Vagina (tissue), 2 donors: ENCODE measurements at regions not wholly inside any gene's neighbourhood (a gene's known extent, or its start where the extent isn't known, plus 50 kb on each side); places are given as distances from the start of the nearest gene placed in this dataset.
"Not testable (repeated sequence)": the region's sequence is repeated elsewhere in the genome, so short reads cannot be mapped to it uniquely, and the experiment has no call there.

Experiments
- DNase-seq, 2 donors: peaks; one replicate each; pipeline ENCODE4 v3.0.0-alpha.2; 2017; ENCODE audit errors: extremely low spot score in 2 of 2
- H3K27ac ChIP-seq: fragments of 200-600 bp; sonication (generic); one replicate; pipeline ENCODE4 v1.5.1; 2019
- H3K27me3 ChIP-seq: fragments of 200-600 bp; sonication (generic); one replicate; pipeline ENCODE4 v1.5.1; 2019
- H3K36me3 ChIP-seq, 2 donors: fragments of 200-600 bp; sonication (generic); one replicate each; pipeline ENCODE4 v1.5.1; 2017 to 2019
- H3K4me1 ChIP-seq: fragments of 200-600 bp; sonication (generic); one replicate; pipeline ENCODE4 v1.5.1; 2019
- H3K4me3 ChIP-seq, 2 donors: fragments of 200-600 bp; sonication (generic); 1 replicate in 1 of 2; 2 replicates in 1 of 2; pipeline ENCODE4 v1.5.1; 2016 to 2019
- H3K9me3 ChIP-seq: fragments of 200-600 bp; sonication (generic); one replicate; pipeline ENCODE4 v1.5.1; 2019
- POLR2A ChIP-seq, 2 donors: fragments of 450-650 bp; IDR thresholded peaks; one replicate each; pipeline ENCODE4 v1.6.1; 2017; ENCODE audit warnings: antibody characterized with exemption in 2 of 2, mild to moderate bottlenecking in 2 of 2, moderate library complexity in 2 of 2
- POLR2AphosphoS5 ChIP-seq, 2 donors: sonication (generic); formaldehyde crosslinking; IDR thresholded peaks; one replicate each; pipeline ENCODE4 v1.9.0; 2017; ENCODE audit warnings: antibody characterized with exemption in 2 of 2, mild to moderate bottlenecking in 2 of 2, low read depth in 1 of 2; ENCODE audit not compliant: insufficient read depth in 1 of 2
- intact Hi-C: fragments of 100-400 bp; cut with DNase I; formaldehyde crosslinking; loops from one replicate; pipeline ENCODE4 v1.15.1; 2023
- TF ChIP-seq, protein P1 (sequence below), 3 experiments: fragments of 450-650 bp in 2 of 3; fragments of 200-600 bp in 1 of 3; sonication (generic) in 1 of 3; IDR thresholded peaks; one replicate each; pipeline ENCODE4 v1.5.1; 2017 to 2019; ENCODE audit warnings: antibody characterized with exemption in 3 of 3, mild to moderate bottlenecking in 2 of 3, moderate library complexity in 2 of 3

DNA sequence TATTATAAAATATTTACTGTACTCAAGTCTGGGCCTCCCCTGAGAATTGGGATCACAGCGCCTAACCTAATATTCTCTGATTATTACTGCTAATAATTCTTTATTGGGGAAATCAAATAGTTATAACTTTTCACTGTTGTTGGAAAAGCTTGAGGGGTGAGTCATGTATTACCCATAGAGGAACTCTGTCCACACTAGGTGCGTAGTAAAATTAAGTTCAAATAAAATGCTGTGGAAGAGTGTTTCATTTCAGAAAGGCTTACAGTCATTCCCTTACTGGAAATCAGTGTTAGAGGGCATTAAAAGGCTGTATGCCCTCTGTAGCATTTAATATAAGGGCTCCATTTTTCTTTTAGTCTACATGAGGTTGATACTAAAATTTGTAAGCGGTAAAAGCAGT is 135.0 kb upstream of the NFIA start:
- intact Hi-C loops: no loop called here
- no peak for TF ChIP-seq POLR2A (IDR thresholded peaks at IDR 0.05)
- no peak overlapping the region for H3K4me3 ChIP-seq
- no peaks in the 10 kb centered on the region for H3K9me3 ChIP-seq
- no peaks in the 10 kb centered on the region for H3K36me3 ChIP-seq
- H3K27me3 ChIP-seq: no peaks in the 10 kb centered on the region
- DNase-seq: no peak
- H3K4me1 ChIP-seq: no peaks in the 10 kb centered on the region
- H3K27ac ChIP-seq: no peak overlapping the region

DNA sequence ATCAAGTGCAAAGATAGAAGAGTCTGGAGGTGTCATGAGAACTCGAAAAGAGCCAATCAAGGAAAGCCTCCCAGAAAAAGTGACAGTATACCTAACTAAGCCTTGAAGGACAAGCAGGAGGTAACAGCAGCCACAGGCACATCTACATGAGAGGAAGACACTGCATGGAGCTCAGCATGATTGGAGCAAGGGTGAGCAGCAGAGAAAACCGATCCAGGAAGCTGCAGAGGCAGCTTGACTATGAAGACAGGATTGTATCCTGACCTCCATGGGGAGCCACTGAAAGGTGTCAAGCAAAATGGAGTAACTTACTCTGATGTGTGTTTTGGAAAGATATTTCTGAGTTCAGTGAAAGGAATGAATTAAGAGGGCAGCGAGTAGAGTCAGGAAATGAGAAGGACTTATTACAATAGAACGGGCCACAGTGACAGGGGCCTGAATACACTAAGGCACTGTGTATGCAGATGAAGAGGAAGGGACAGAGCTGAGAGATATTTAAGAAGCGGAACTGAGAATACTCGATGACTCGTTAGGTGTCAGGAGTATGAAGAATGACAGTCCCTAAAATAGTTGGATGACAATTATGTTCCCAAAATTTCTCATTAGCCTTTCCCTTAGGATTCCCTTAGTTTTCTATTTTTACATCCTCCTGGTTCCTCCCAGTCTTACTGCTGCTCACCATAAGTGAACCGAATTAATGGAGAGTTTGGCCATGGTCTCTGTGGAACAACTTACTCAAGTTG is 139.3 kb upstream of the NFIA start:
- H3K4me3 ChIP-seq: no peak overlapping the region
- no peak for DNase-seq
- H3K27me3 ChIP-seq: no peaks in the 10 kb centered on the region
- intact Hi-C loops: no loop called here
- no peaks in the 10 kb centered on the region for H3K4me1 ChIP-seq
- no peak overlapping the region for H3K27ac ChIP-seq
- no peaks in the 10 kb centered on the region for H3K36me3 ChIP-seq
- TF ChIP-seq, protein P1, sequence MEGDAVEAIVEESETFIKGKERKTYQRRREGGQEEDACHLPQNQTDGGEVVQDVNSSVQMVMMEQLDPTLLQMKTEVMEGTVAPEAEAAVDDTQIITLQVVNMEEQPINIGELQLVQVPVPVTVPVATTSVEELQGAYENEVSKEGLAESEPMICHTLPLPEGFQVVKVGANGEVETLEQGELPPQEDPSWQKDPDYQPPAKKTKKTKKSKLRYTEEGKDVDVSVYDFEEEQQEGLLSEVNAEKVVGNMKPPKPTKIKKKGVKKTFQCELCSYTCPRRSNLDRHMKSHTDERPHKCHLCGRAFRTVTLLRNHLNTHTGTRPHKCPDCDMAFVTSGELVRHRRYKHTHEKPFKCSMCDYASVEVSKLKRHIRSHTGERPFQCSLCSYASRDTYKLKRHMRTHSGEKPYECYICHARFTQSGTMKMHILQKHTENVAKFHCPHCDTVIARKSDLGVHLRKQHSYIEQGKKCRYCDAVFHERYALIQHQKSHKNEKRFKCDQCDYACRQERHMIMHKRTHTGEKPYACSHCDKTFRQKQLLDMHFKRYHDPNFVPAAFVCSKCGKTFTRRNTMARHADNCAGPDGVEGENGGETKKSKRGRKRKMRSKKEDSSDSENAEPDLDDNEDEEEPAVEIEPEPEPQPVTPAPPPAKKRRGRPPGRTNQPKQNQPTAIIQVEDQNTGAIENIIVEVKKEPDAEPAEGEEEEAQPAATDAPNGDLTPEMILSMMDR (IDR thresholded peaks at IDR 0.05): no peak
- TF ChIP-seq POLR2A (IDR thresholded peaks at IDR 0.05): no peak
- no peaks in the 10 kb centered on the region for H3K9me3 ChIP-seq

DNA sequence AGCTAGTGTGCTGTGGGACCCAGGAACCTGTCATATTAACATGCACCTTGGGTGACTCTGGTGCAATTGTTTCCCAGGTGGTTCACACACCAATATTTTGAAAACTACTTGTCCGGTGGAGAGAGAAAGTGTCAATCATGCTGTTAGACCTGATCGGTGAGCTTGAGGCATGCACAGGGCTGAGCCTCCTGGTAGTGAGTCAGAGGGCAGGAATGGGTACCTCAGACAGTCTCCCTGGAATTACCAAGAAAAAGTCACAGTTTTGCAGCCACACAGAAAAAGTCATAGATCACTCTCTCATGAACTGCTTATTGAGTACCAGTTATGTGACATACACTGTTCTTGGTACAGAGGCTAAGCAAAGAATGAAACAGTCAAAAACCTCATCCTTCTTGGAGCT is 140.1 kb upstream of the NFIA start:
- Histone ChIP-seq H3K36me3 (no peaks in the 10 kb centered on the region), H3K27ac (no peak overlapping the region), H3K4me3 (no peak overlapping the region), H3K4me1 (no peaks in the 10 kb centered on the region), H3K9me3 (no peaks in the 10 kb centered on the region), H3K27me3 (no peaks in the 10 kb centered on the region)
- intact Hi-C loops: no loop called here
- TF ChIP-seq POLR2A (IDR thresholded peaks at IDR 0.05) (no peak), POLR2AphosphoS5 (IDR thresholded peaks at IDR 0.05; ENCODE audit: insufficient read depth in 1 of 2, low read depth in 1 of 2) (no peak)
- TF ChIP-seq, protein P1 (IDR thresholded peaks at IDR 0.05): no peak
- DNase-seq: no peak

DNA sequence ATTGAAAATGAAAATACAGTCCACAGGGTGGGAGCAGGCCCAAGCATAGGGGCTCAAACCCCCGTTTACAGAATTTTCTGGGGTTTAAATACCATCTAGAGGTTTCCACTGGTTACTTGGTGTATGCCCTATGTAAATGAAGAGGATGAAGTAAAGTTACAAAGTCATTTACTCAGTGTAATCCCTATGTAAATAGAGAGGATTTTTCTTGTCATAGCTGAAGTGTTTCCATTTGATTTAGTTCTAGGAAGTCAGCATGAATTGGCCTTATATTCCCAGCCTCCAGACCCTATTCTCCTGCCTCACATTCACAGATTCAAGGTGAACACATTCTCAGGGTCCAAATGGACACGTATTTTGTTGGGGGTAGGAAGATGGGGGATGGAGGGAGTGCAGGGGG is 141.7 kb upstream of the NFIA start:
- H3K27me3 ChIP-seq, intact Hi-C loops, H3K36me3 ChIP-seq, DNase-seq, H3K27ac ChIP-seq, H3K4me3 ChIP-seq, H3K4me1 ChIP-seq, H3K9me3 ChIP-seq: not testable (repeated sequence)

DNA sequence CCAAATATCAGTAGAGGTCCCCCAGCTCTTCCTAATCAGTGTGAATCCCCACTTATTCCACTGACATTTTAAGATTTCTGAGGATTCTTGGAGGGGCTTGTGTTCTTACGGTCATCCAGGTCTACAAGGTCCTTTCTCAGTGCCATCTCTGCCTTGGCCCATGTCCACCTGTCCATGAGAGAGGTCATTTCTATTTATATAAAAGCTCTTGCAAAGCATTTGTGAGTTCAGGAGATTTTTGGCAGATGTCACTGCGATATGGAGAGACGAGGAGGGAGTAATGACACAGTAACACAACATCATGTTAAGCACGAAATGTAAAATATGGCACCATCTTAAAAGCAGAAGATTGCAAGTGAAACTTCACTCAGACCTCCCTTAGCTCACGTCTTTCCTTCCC is 144.6 kb upstream of the NFIA start:
- Histone ChIP-seq H3K9me3 (no peaks in the 10 kb centered on the region), H3K27me3 (no peaks in the 10 kb centered on the region), H3K27ac (no peak overlapping the region), H3K4me3 (no peak overlapping the region), H3K36me3 (no peaks in the 10 kb centered on the region), H3K4me1 (no peaks in the 10 kb centered on the region)
- intact Hi-C loops: no loop called here
- no peak for TF ChIP-seq POLR2A (IDR thresholded peaks at IDR 0.05)
- TF ChIP-seq POLR2AphosphoS5 (IDR thresholded peaks at IDR 0.05; ENCODE audit: insufficient read depth in 1 of 2, low read depth in 1 of 2): no peak
- TF ChIP-seq, protein P1 (IDR thresholded peaks at IDR 0.05): no peak
- DNase-seq: no peak

DNA sequence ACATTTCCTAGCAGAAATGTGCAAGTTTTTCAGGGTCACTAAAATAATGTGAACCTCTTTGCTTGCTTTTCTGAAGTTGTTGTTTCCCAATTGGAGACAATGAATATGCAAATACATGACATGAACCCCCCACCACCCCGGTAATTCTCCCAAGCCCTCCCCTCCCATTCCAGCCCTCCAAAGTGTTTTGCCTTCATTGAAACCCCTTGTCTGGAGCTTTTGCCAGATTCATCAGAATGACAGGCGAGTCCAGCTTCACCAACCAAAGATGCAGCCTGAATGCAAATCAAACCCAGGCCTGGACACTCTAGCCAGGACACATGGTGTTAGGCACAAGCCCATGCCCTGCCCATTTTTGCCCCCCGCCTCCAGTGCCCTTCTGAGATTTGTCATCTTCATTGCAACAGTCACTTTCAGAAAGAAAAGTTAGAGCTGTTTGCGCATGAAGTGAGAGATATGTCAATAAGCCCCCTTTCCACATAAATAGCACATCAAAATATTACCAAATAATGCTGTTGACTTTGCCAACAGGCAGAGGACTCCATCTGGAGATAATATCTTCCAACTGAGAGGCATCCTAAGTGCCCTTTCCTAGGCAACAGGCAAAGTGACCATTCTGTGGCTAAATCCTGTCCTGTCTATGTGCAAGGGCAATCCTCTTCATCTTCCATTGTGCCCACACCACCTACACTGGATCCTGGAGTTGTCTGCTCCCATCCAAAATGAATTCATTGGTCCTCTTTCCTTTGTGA is 145.6 kb upstream of the NFIA start:
- Histone ChIP-seq H3K36me3 (no peaks in the 10 kb centered on the region), H3K9me3 (no peaks in the 10 kb centered on the region), H3K27me3 (no peaks in the 10 kb centered on the region), H3K27ac (no peak overlapping the region), H3K4me3 (no peak overlapping the region), H3K4me1 (no peaks in the 10 kb centered on the region)
- intact Hi-C loops: no loop called here
- DNase-seq: no peak
- no peak for TF ChIP-seq POLR2AphosphoS5 (IDR thresholded peaks at IDR 0.05; ENCODE audit: insufficient read depth in 1 of 2, low read depth in 1 of 2)
- TF ChIP-seq, protein P1 (IDR thresholded peaks at IDR 0.05): no peak
- TF ChIP-seq POLR2A (IDR thresholded peaks at IDR 0.05): no peak
